Neuronal stem cell (in vitro differentiated cells): ENCODE measurements at regions not wholly inside any gene's neighbourhood (a gene's known extent, or its start where the extent isn't known, plus 50 kb on each side); places are given as distances from the start of the nearest gene placed in this dataset.

Source experiments
- DNase-seq: peaks from one replicate; pipeline ENCODE4 v3.0.0-alpha.2; 2013; ENCODE audit warnings: low spot score
- H2AFZ ChIP-seq: one replicate; pipeline ENCODE4 v1.6.1; 2013; ENCODE audit warnings: mild to moderate bottlenecking, low read length, inconsistent platforms
- H2AK5ac ChIP-seq: 2 replicates; pipeline ENCODE4 v1.6.1; 2013; ENCODE audit warnings: low read depth, mild to moderate bottlenecking, inconsistent platforms, low read length, moderate library complexity, mixed read lengths
- H2BK120ac ChIP-seq: 2 replicates; pipeline ENCODE4 v1.6.1; 2013; ENCODE audit warnings: low read depth, mild to moderate bottlenecking, inconsistent platforms, low read length, moderate library complexity, mixed read lengths
- H2BK12ac ChIP-seq: one replicate; pipeline ENCODE4 v1.6.1; 2013; ENCODE audit warnings: low read length, inconsistent platforms
- H2BK15ac ChIP-seq: 2 replicates; pipeline ENCODE4 v1.6.1; 2013; ENCODE audit warnings: mild to moderate bottlenecking, low read length, inconsistent platforms, mixed read lengths
- H2BK5ac ChIP-seq: one replicate; pipeline ENCODE4 v1.6.1; 2013; ENCODE audit warnings: inconsistent platforms, mild to moderate bottlenecking, low read length, moderate library complexity
- H3K14ac ChIP-seq: one replicate; pipeline ENCODE4 v1.6.1; 2013; ENCODE audit warnings: low read length, inconsistent platforms
- H3K18ac ChIP-seq: 2 replicates; pipeline ENCODE4 v1.6.1; 2013; ENCODE audit warnings: low read length, inconsistent platforms
- H3K23ac ChIP-seq: 2 replicates; pipeline ENCODE4 v1.6.1; 2013; ENCODE audit warnings: low read depth, mild to moderate bottlenecking, mixed read lengths, low read length, inconsistent platforms; ENCODE audit not compliant: poor library complexity
- H3K27ac ChIP-seq: replicated peaks from 3 replicates; pipeline ENCODE4 v1.5.1; 2013; ENCODE audit warnings: low read length, inconsistent platforms
- H3K27me3 ChIP-seq, 3 experiments: 2 replicates each; pipeline ENCODE4 v1.6.1; 2013; ENCODE audit warnings: low read length in 3 of 3, mild to moderate bottlenecking in 2 of 3, inconsistent platforms in 1 of 3, low read depth in 1 of 3, mixed read lengths in 1 of 3, moderate library complexity in 1 of 3; ENCODE audit not compliant: control insufficient read depth in 3 of 3, insufficient read depth in 3 of 3
- H3K36me3 ChIP-seq, 2 donors: replicated peaks in 1 of 2; 2 replicates each; pipeline ENCODE4 v1.6.1; 2013; ENCODE audit warnings: low read length in 2 of 2; ENCODE audit not compliant: control insufficient read depth in 2 of 2, insufficient read depth in 2 of 2
- H3K4ac ChIP-seq: 2 replicates; pipeline ENCODE4 v1.6.1; 2013; ENCODE audit warnings: inconsistent platforms, mild to moderate bottlenecking, low read length, moderate library complexity
- H3K4me1 ChIP-seq, 2 donors: 1 replicate in 1 of 2; 2 replicates in 1 of 2; pipeline ENCODE4 v1.6.1; 2013; ENCODE audit warnings: low read length in 2 of 2, low read depth in 1 of 2; ENCODE audit not compliant: control insufficient read depth in 2 of 2, insufficient read depth in 1 of 2
- H3K4me2 ChIP-seq: one replicate; pipeline ENCODE4 v1.6.1; 2013; ENCODE audit warnings: mild to moderate bottlenecking, low read length, inconsistent platforms; ENCODE audit not compliant: insufficient read depth, poor library complexity, severe bottlenecking
- H3K4me3 ChIP-seq, 2 donors: 2 replicates each; pipeline ENCODE4 v1.5.1; 2013; ENCODE audit warnings: low read length in 2 of 2, mild to moderate bottlenecking in 2 of 2, inconsistent platforms in 1 of 2, moderate library complexity in 1 of 2
- H3K79me1 ChIP-seq: one replicate; pipeline ENCODE4 v1.6.1; 2013; ENCODE audit warnings: low read depth, mild to moderate bottlenecking, inconsistent platforms, low read length, moderate library complexity
- H3K9ac ChIP-seq: one replicate; pipeline ENCODE4 v1.6.1; 2013; ENCODE audit warnings: mild to moderate bottlenecking, low read depth, low read length, inconsistent platforms; ENCODE audit not compliant: poor library complexity
- H3K9me3 ChIP-seq, 2 donors: replicated peaks in 1 of 2; 2 replicates each; pipeline versions ENCODE3 to v1.6.1; 2013; ENCODE audit warnings: low read length in 2 of 2, mild to moderate bottlenecking in 2 of 2, inconsistent platforms in 1 of 2, low read depth in 1 of 2, mixed read lengths in 1 of 2, moderate library complexity in 1 of 2; ENCODE audit not compliant: control insufficient read depth in 2 of 2, insufficient read depth in 1 of 2
- H4K8ac ChIP-seq: one replicate; pipeline ENCODE4 v1.6.1; 2013; ENCODE audit warnings: low read depth, mild to moderate bottlenecking, inconsistent platforms, low read length, moderate library complexity
- H4K91ac ChIP-seq: one replicate; pipeline ENCODE4 v1.6.1; 2013; ENCODE audit warnings: low read length, low read depth, mild to moderate bottlenecking, inconsistent platforms; ENCODE audit not compliant: poor library complexity
- WGBS, 2 donors: extraction: QIAGEN DNeasy Blood & Tissue Kit; methylation state at CpG; one replicate each; pipeline ENCODE4 v1.1.7; 2013; ENCODE audit warnings: missing lambda C conversion rate in 2 of 2, mixed read lengths in 1 of 2; ENCODE audit not compliant: insufficient read length in 2 of 2, insufficient replicate concordance in 1 of 2; ENCODE audit errors: extremely low coverage in 2 of 2; 5-methylcytosine and 5-hydroxymethylcytosine counted together

DNA sequence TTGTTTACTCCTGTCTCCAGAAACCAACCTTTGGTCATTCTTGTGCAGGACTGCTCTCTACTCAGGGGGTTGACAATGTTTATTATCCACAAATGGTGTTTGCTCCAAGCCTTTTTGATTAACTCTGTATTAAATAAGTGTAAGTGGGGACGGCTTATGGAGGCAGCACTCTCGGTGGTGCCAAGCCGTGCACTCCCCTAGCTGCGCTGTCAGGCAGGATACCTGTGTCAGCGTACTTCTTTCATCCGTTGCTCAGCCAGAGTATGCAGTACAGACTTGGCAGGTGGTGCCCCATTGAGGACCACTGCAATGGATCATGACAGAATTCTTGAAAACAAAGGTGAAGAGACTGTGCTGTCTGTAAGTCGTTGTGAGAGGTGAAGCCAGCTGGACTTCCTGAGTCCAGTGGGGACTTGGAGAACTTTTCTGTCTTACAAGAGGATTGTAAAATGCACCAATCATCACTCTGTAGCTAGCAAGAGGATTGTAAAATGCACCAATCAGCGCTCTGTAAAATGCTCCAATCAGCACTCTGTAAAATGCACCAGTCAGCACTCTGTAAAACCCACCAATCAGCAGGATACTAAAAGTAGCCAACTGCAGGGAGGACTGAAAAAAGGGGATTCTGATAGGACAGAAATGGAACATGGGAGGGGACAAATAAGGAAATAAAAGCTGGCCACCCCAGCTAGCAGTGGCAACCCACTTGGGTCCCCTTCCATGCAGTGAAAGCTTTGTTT, 480.0 kb downstream of the MEI4 start:
- H4K8ac ChIP-seq = no peak overlapping the region
- no peaks in the 10 kb centered on the region for H3K27me3 ChIP-seq
- no peak overlapping the region for H3K9ac ChIP-seq
- H2BK5ac ChIP-seq = no peak overlapping the region
- H3K9me3 ChIP-seq = no peaks in the 10 kb centered on the region
- no peak overlapping the region for H3K14ac ChIP-seq
- no peaks in the 10 kb centered on the region for H3K36me3 ChIP-seq
- H3K4me1 ChIP-seq = no peaks in the 10 kb centered on the region
- no peak overlapping the region for H3K27ac ChIP-seq
- no peak overlapping the region for H3K23ac ChIP-seq
- no peak overlapping the region for H2BK12ac ChIP-seq
- no CpG with 5 or more reads among the region's 8 CpGs for WGBS, 2 donors
- no peak overlapping the region for H2BK120ac ChIP-seq
- no peak overlapping the region for H3K4me2 ChIP-seq
- no peak overlapping the region for H2AFZ ChIP-seq
- DNase-seq = no peak
- H2BK15ac ChIP-seq = no peak overlapping the region
- no peak overlapping the region for H3K4ac ChIP-seq
- H4K91ac ChIP-seq = no peak overlapping the region
- H2AK5ac ChIP-seq = no peak overlapping the region
- H3K4me3 ChIP-seq = no peak overlapping the region
- no peaks in the 10 kb centered on the region for H3K79me1 ChIP-seq
- H3K18ac ChIP-seq = peak overlapping the region; percentile 8

DNA sequence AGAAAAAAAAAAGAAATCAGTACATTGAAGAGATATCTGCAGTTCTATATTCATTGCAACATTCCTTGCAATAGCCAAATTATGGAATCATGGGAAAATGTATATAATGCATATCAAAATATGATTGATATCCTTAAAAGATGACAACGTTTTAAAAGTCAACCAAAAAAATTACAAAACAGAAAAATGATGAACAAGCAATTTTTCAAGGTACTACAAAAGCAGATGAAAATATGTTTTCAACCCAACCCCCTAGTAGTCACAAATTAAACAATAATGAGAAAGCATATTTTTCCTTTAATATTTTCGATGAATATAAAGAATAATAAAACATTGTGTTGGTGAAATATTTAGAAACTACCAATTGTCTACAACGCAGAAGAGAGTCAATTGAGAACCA, 497.6 kb downstream of the MEI4 start:
- H2BK5ac ChIP-seq = no peak overlapping the region
- no peak overlapping the region for H3K4me2 ChIP-seq
- H4K8ac ChIP-seq = no peak overlapping the region
- H4K91ac ChIP-seq = no peak overlapping the region
- no peak overlapping the region for H2AK5ac ChIP-seq
- no peak overlapping the region for H3K27ac ChIP-seq
- H2BK12ac ChIP-seq = no peak overlapping the region
- no peaks in the 10 kb centered on the region for H3K9me3 ChIP-seq
- WGBS, 2 donors = no CpG with 5 or more reads among the region's 3 CpGs
- no peaks in the 10 kb centered on the region for H3K4me1 ChIP-seq
- H3K79me1 ChIP-seq = no peaks in the 10 kb centered on the region
- no peak overlapping the region for H3K23ac ChIP-seq
- no peak overlapping the region for H3K18ac ChIP-seq
- no peak overlapping the region for H3K9ac ChIP-seq
- DNase-seq = no peak
- no peak overlapping the region for H3K4ac ChIP-seq
- H3K14ac ChIP-seq = no peak overlapping the region
- H2AFZ ChIP-seq = no peak overlapping the region
- no peaks in the 10 kb centered on the region for H3K27me3 ChIP-seq
- H2BK15ac ChIP-seq = no peak overlapping the region
- H3K36me3 ChIP-seq = no peaks in the 10 kb centered on the region
- H3K4me3 ChIP-seq = no peak overlapping the region
- no peak overlapping the region for H2BK120ac ChIP-seq

DNA sequence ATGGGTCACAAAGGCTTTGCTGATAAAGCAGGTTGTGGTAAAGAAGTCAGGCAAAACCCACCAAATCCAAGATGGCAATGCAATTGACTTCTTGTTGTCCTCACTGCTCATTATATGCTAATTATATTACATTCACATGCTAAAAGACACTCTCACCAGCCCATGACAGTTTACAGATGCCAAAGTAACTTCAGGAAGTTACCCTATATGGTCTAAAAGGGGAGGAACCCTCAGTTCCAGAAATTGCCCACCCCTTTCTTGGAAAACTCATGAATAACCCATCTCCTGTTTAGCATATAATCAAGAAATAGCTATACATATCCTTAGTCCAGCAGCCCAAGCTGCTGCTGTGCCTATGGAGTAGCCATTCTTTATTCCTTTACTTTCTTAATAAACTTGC, 501.1 kb downstream of the MEI4 start:
- no peak overlapping the region for H2BK5ac ChIP-seq
- H3K9me3 ChIP-seq = no peaks in the 10 kb centered on the region
- no peak overlapping the region for H2BK120ac ChIP-seq
- H3K27me3 ChIP-seq = no peaks in the 10 kb centered on the region
- no peak overlapping the region for H2BK15ac ChIP-seq
- DNase-seq = no peak
- no peaks in the 10 kb centered on the region for H3K79me1 ChIP-seq
- H2AK5ac ChIP-seq = no peak overlapping the region
- no peak overlapping the region for H3K18ac ChIP-seq
- no peak overlapping the region for H4K91ac ChIP-seq
- H3K14ac ChIP-seq = no peak overlapping the region
- H2BK12ac ChIP-seq = no peak overlapping the region
- no peaks in the 10 kb centered on the region for H3K36me3 ChIP-seq
- no peak overlapping the region for H3K9ac ChIP-seq
- H3K4me1 ChIP-seq = no peaks in the 10 kb centered on the region
- peak overlapping the region; percentile 31 for H2AFZ ChIP-seq
- no peak overlapping the region for H3K4me2 ChIP-seq
- H3K4ac ChIP-seq = no peak overlapping the region
- no peak overlapping the region for H3K4me3 ChIP-seq
- no peak overlapping the region for H4K8ac ChIP-seq
- no peak overlapping the region for H3K23ac ChIP-seq
- H3K27ac ChIP-seq = no peak overlapping the region

DNA sequence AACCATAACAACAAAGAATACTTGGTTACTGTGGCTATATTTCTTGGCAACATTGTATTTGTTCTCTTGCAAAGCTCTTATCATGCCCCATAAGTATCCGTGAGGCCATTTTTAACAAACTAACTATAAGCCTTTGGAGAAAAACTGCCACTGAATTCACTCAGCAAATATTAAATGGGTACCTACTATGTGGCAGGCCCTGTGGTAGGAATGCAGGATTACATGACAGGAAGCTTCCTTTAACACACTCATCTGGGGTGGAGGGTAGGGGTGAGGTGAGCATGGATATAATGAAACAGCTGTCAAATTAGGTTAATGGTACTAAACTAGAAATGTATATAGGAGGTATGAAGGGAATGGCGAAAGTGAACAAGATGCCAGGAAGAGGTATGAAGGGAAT, 504.8 kb downstream of the MEI4 start:
- H3K27me3 ChIP-seq = no peaks in the 10 kb centered on the region
- H3K9me3 ChIP-seq = no peaks in the 10 kb centered on the region
- H2BK15ac ChIP-seq = no peak overlapping the region
- H3K79me1 ChIP-seq = no peaks in the 10 kb centered on the region
- no peak overlapping the region for H4K91ac ChIP-seq
- H3K14ac ChIP-seq = no peak overlapping the region
- no peak overlapping the region for H4K8ac ChIP-seq
- H3K27ac ChIP-seq = no peak overlapping the region
- H3K4me3 ChIP-seq = no peak overlapping the region
- H3K4me2 ChIP-seq = no peak overlapping the region
- H3K4ac ChIP-seq = no peak overlapping the region
- H2AFZ ChIP-seq = no peak overlapping the region
- no peak for DNase-seq
- H3K4me1 ChIP-seq = no peaks in the 10 kb centered on the region
- H3K9ac ChIP-seq = no peak overlapping the region
- 100% methylated on average over 1 of the region's 2 CpGs for WGBS, 2 donors
- H3K23ac ChIP-seq = no peak overlapping the region
- no peaks in the 10 kb centered on the region for H3K36me3 ChIP-seq
- no peak overlapping the region for H3K18ac ChIP-seq
- H2BK5ac ChIP-seq = no peak overlapping the region
- H2BK12ac ChIP-seq = no peak overlapping the region
- no peak overlapping the region for H2BK120ac ChIP-seq
- H2AK5ac ChIP-seq = no peak overlapping the region
